Hindlimb muscle (tissue), 1 donor: ENCODE measurements at regions not wholly inside any gene's neighbourhood (a gene's known extent, or its start where the extent isn't known, plus 50 kb on each side); places are given as distances from the start of the nearest gene placed in this dataset.
"Not testable (repeated sequence)": the region's sequence is repeated elsewhere in the genome, so short reads cannot be mapped to it uniquely, and the experiment has no call there.

Experiments
- DNase-seq: peaks from one replicate; pipeline ENCODE4 v3.0.0-alpha.2; 2013

DNA sequence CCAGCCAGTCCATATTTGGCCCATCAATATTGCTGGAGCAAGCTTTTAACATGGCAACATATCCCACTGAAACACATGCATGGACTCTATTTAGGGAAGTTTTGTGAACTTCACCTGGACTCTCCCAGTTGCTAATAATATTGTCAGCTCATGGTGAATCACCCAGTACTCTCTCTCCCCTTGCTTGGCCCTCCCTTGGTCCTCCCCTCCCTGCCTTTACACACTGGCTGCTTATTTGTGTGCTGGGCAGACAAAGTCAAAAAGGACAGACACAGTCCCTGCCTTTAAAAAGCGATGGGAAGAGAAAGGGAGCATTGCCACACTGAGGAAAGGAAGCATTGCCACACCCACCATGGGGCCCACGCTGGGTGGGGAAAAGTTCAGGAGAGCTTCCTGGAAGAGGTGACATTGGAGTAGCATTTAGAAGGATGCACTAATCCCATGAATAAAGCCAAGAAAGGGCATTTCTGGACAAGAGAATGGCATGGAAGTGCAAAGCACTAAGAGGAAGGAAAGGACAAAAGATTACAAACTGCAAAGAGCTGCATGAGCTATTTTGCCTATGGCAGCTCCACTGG, 143.4 kb upstream of the EXOC2 start:
- DNase-seq, result no peak

DNA sequence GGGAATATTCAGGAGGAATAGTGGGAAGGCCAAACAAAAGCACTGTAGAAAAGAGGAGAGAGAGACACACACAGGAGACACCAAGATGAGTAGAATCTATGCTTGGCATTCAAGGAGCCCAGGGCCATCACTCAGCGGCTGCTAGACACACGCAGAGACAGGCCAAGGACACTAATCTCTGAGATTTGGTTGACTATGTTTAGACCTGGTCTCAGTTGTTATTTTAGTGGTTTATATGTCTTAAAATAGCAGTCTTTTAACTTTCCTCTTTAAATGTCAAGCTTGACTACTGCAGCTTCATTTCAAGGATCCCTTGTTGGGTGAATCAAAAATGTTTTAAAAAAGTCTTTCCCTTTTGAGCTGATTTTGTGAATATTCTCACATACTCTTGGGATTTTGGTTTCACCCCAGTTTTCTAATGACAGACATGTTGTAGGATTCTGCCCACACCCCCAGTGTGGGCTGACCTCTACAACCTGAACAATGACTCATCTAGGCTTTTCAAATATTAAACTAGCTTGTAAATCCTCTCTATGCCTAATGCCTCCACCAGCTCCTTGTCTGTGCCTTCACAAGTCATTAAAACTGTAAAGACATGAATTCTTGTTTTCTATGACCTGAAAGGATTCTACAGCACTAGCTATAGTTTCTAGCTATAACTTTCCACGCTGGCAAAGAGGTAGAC, 142.7 kb upstream of the EXOC2 start:
- no peak for DNase-seq

DNA sequence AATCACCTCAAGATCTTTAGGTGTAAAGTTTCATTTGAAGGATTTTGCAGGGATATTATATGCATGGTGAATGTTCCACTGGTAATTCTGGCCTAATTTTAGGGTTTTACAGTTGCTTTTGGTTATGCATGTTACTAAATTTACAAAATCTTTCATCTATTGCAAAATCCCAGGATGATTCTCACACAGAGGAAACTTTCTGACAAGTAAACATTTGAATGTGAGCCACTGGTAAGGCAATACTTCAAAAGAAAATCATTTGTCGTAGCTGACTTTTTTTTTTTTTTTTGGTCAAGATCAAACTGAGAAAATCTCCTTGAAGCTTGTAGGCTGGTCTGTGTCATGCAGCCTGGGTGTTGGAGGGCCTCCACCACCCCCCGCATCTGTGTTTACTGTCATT, 141.9 kb upstream of the EXOC2 start:
- no peak for DNase-seq

DNA sequence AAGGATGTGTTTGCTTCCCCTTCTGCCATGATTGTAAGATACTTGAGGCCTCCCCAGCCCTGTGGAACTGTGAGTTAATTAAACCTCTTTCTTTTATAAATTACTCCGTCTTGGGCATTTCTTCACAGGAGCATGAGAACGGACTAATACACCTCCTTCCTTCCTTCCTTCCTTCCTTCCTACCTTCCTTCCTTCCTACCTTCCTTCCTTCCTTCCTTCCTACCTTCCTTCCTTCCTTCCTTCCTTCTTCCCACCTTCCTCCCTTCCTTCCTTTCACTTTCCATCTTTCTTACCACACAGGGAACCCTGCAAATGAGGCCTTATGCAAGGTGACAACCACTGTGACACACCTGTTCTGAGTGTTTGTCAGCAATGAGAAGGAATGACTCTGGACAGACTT, 141.3 kb upstream of the EXOC2 start:
- DNase-seq, result no peak

DNA sequence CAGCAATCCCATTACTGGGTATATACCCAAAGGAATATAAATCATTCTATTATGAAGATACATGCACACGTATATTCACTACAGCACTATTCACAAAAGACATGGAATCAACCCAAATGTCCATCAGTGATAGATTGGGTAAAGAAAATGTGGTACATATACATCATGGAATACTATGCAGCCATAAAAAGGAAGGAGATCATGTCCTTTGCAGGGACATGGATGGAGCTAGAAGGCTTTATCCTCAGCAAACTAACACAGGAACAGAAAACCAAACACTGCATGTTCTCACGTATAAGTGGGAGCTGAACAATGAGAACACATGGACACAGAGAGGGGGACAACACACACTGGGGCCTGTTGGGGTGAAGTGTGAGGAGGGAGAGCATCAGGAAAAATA, 139.9 kb upstream of the EXOC2 start:
- DNase-seq, result not testable (repeated sequence)

DNA sequence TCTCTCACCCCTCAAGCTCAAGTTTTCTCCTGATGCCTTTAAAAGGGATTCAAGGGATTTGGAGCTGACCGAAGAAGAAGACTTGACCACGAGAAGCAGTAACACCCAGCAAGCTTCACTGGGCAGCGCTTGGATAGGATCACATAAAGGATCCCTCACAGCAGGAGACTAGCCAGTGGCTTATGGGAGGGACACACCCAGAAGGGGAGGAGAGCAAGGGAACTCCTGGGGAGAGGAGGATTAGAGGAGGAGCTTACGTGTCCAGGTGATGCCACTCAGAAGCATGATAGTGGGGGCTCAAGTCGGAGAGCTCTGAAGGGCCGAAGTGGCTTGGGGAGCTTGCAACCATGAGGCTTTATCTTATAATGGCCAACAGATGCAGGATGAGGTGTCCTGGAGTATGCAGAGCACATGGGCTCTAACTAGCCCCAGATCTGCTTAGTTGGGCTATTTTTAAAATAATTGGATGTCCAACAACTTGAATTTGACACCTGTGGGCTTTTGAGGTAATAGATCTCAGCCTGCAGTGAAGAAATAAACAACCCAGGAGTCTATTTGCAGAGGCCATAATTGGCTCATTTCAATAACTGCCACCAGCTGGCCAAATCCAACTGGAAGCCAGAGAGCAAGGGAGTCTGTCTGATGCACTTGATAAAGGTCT, 137.9 kb upstream of the EXOC2 start:
- no peak for DNase-seq

DNA sequence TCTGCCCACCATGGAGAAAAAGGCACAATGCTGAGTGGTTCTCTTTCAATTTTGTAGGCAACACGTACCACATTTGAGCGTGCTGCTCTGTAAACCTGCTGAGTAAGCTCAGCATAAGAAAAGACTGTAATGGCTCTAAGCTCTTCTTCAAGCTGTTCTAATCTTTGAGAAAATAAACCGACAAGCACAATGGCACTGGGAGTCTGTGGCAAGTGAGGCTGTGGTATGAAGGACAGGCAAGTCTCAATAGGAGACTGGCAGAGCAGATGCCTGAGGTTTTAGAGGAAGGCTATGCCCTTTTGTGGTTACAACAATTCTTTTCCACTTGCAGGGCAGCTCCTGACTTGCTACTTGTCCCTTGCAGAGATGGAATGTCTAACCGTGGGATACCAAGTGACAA, 136.7 kb upstream of the EXOC2 start:
- no peak for DNase-seq

DNA sequence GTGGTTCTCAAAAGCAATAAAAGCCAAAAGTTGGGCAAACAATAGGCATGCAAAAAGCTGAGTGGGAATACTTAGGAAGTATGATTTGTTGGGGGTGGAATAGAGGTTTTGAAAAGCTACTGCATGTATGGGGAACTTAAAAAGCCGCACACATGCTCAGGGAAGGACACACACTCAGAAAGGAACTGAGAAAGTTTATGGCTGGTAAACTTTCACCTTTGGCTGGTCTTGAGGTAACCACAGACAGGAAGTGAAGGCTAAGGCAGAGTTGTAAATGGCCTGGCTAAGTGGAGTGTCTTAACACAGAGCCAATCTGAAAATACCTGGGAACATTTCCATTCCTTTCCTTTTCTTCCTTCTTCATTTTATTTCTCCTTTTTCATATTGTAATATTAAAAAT, 134.5 kb upstream of the EXOC2 start:
- DNase-seq, result no peak

DNA sequence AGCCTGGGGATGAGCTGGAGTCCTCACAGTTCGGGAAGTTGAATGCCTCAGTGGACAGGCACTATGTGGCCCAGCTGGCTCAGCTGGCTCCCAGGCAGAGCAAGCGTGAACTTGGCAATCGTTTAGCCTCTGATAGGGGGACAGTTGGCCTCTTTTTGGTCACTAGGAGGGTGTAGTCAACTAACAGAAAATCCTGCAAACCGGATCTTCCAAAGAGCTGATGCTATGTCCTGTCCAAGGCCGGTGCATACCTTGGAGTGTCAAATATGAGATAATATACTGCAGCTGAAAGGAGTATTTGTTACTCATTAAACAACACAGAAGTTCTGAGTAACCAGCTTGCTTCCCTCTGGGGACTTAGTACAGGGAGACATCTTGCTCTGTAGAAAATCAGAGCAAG, 126.2 kb upstream of the EXOC2 start:
- no peak for DNase-seq

DNA sequence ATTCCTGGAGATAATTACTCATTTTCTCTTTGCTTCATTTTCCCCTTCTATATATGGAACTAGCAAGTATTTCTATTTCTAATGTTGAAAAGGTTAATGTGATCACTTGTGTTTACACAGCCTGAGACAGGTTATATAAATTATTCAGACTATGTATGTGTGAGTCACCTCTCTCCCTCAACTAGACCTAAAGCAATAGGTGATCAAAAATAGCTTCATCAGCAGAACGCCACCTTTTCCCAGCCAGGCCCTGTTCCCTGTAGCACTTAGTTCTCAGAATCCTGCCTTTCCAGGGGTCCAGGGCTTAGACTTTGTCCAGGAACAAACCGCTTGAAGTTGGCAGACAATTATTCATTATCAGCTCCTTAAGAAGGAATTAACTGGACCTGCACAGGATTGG, 125.3 kb upstream of the EXOC2 start:
- no peak for DNase-seq

DNA sequence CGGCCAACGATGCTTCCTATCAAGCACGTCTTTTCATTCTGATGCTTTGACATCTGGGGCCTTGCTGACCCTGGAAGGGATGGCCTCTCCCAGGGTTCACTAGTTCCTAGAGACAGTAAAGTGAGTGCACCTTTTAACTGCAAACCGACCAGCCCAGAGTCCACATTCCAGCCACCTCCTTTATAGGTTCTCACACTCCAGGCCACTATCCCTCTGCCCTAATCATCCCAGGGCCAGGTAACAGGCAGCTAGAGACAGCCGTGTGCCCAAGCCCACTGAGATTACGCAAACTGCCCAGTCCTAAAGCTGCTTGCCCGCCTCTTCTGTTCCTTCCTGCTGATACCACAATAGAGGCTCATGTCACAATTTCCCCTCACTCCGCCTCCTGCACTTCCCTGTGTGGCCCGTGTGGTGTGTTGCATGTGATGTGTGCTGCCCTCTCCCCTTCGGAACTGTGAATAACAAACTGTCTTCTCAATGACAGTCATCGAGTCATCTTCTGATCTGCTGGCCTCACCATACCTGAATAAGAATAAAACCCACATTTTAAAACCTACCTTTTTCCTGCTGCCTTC, 123.7 kb upstream of the EXOC2 start:
- DNase-seq, result no peak

DNA sequence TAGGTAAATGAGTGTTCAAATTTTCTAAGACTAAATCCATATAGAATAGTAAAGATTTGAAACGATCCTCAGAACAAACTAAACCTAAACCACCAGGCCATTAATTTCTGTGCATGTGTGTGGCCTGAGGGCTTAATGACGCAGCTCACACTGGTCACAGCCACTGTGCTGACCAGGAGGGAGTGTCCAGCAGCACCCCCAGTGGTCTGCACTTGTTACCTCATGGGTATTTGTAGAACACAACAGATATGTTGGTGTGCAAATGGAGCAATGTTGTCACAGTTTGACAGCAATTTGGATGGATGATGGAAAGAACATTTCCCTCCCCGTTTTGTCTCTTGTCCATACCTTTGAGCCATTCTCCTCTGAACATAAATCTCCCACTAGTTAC, 122.4 kb upstream of the EXOC2 start:
- no peak for DNase-seq

DNA sequence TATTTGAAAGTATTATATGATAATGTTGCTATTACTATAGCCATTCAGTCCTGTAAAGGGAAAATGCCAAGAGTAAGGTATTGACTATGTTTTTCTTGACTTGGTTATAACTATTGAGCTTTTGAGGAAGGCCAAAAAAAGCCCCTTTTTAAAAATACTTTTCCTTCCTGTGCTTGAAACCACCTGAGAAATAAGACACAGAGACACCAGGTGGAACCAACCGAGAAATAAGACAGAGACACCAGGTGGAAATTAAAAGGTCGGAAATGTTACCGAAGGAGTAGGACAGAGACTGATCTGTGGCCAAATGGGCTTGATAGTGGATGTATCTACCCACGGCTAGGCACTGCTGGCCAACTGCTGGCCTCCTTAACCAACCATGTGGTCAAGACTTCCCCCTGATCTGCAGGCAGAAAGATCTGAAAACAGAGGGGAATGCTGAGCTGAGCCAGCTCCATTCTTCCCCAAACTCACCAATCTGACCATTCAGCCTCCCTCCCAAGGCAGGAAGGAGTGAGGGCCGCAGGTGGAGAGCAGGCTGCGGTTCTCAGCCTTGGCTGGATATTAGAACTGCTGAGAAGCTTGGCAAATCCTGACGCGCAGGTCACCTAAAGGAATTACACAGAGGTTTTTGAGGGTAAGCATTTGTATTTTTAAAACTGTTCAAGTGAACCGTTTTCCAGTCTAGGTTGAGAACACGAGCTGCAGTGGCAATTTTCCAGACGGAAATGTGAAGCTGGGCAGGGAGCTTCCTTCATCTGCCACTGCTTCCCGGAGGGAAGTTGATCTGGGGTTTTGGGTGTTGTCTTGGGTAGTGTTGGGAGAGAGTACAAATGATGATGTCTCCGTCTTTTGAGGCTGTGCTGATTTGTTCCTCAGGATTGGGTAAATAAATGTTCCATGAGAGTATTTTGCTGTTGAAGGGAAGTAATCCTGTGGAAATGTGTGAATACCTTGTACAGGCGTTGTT, 121.7 kb upstream of the EXOC2 start:
- DNase-seq, result no peak

DNA sequence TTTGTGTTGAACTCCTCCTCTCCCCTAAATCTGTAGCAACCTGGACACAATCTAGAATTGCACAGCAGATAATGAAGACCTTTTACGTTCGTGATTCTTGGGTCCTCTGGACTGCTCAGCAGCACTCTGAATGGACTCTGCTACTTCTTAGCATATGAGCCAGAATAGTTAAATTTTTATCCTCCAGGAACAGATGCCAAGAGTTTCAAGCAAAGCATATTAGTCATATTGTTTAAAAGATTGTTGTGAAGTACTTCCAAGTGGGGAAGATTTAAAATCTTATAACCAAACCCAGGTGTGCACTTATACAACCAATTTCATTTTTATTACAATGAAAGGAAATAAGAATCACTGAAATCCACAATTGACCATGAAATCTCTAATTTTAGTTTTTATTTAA, 118.9 kb upstream of the EXOC2 start:
- no peak for DNase-seq

DNA sequence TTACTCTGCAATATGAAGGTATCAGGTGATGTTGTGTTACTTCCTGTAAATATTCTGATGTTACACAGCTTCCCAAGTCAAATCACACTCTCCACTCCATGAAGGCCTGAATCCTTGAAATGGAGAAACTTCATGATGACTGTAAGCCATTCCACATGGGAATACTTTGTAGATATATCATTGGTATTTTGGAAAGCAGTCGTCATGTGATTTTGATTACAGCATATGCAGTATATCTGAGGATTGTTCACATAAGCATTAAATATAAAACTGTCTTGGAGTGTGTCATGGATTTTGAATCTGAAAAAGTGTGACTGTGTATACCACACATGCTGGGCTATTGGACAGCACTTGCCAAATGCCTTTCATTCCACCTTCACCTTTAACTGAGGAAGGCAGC, 118.3 kb upstream of the EXOC2 start:
- no peak for DNase-seq

DNA sequence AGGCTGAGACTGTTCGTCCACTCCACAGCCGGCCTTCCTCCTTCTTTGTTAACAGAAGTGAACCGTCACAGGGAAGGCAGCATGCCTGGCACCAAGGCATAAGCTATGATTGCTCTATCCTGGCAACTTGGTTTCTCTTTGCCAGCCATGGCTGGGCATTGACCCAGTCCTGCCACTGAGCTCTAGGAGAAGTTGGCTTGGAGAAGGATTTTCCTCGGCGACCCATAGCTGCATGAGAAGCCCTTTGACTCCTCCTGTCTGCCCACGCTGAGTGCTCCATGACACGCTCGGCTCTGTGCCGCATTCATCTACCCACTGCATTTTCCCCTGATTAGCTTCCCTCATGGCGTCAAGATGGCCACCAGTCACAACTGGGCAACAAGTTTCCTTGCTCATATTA, 111.8 kb upstream of the EXOC2 start:
- no peak for DNase-seq

DNA sequence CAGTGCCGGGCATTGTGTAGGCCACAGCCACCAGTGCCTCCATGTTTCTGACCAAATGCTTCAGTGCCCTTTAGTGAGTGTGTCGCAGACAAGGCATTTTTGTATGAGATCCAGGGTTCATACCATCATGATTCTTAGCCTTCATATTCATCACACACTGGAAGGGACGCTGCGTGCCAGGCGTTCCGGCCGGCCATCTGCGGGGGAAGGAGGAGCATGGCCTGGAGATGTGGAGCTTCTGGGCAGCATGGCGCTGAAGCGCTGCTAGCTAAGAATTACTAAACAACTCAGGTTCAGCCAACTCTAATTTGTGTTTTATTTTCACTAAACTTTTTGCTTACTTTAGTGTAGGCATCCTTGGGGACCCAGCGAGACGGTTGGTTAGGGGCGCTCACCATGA, 111.4 kb upstream of the EXOC2 start:
- no peak for DNase-seq

DNA sequence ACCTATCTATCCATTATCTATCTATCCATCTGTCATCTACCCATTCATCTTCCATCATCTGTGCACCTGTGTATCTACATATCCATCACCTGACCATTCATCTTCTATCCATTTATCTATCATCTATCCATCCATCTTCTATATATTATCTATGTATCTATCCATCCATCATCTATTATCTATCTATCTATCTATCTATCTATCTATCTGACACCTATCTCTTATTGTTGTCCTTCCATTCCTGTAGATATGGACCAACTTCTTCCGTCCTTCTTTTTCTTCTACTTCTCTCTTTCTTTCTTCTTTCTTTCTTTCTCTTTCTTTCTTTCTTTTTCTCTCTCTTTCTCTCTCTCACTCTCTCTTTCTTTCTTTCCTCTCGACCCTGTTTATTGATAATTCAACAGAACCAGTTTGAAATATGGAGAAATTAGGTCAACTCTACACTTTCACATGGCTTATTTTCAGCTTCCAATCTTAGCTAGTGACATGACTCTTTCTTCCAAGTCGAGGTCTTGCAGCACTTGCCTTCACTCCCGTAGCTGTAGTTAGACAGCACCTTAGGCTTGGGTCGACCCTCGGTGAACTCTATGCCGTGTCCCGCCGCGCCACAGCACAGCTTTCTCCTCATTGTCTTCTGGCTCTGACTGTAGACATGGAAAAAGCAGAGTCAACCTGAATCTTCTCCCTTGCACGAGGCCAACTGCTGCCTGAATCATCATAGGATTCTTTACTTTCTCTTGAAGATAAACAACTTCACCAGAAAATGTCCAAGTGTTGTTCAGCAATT, 110.4 kb upstream of the EXOC2 start:
- DNase-seq, result no peak

DNA sequence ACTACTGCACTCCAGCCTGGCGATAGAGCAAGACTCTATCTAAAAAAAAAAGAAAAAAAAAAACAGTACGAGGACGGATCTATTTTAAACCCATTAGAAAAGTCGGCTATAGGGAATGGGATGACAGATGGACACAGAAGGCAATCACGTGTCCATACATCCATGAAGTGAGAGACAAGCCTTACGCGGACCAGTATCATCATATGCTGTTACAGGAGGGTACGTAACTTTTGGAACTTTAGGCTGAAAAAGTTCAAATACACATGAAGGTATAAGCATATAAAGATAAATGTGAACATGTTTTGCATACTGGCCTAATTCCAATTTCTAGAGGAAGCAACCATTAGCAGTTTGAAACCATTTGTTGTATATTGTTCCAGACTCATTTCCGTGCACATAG, 109.8 kb upstream of the EXOC2 start:
- no peak for DNase-seq

DNA sequence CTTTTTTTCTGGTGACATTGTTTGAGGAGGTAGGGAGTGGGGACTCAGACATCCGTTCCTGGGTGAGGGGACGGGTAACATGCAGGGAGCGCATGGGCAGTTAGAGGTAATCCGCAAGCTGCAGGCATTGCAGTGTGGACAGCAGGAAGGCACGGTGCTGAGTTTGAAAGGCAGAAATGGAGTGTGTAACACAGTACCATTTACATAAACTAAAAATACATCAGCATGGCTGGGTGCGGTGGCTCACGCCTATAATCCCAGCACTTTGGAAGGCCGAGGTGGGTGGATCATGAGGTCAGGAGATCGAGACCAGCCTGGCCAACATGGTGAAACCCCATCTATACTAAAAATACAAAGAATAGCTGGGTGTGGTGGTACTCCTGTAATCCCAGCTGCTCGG, 109.3 kb upstream of the EXOC2 start:
- not testable (repeated sequence) for DNase-seq

DNA sequence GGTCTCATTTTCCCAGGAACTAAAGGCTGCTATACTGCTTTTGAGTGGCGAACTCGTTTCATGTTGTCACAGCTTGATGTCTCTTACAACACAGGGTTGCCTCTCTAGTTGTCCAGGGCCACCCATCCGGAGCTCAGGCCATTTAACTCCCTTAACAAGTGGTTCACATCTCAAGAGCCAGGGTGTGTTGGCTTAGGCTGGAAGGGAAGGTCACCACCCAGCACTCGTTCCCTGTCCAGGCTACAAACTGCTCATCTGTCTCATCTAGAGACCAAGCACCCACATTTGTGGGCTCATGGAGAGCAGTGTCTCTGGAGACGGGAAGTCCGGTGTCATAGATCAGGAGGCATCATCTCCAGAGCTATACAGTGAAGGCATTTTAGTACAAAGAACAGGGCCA, 106.8 kb upstream of the EXOC2 start:
- DNase-seq, result no peak

DNA sequence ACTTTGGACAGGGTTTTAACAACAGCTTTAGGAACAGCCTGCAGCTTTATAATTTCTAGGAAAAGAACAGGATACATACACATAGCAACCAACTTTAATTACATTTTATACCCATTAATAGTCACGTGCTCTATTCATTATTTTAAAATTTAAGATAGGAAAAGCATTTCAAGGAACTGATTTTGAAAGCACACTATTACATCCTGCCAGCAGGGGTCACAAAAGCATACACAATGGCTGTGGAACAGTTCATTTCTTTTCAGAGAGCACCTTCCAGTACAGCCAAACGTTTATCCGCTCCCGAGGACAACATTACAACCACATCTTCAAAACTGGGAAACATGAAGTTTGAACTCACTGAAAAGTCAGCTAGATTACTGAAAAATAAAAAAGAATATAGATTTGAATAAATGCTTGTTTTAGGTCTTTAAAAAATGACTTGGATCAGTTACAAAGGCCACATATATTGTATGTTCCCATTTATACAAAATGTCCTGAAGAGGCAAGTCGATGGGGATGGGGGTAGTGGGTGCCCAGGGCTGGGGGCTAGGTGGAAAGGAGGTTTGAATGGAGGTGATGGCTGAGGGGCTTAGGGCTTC, 104.6 kb upstream of the EXOC2 start:
- peak; percentile 56 for DNase-seq
